ENCODE measurements at regions not wholly inside any gene's neighbourhood (a gene's known extent, or its start where the extent isn't known, plus 50 kb on each side); places are given as distances from the start of the nearest gene placed in this dataset.

DNA sequence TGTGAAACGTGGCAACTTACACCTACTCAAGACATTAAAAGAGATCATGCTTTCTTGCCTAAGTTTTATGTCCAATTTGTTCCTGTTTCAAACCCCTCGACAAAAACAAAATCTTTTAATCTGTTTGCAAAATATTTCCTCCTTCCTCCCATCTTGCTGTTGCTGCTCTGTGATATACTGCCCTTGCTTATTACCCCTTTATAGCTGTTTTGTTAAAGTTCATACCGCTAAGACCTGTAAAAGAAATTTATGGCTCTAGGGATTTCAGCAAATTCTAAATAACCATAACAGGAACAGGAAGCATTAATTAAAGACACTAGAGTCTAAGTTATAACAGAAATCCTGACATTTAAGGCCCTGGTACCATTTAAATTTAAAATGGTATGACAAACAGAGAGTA lies 1268.2 kb upstream of the PIK3C3 start:
- no peak overlapping the region for H2AFZ ChIP-seq (ENCODE audit: low read depth)
- no peak overlapping the region for H3K4me3 ChIP-seq (IDR thresholded peaks at IDR 0.05; ENCODE audit: insufficient read depth, low read depth, low read length)
- H3K36me3 ChIP-seq (ENCODE audit: insufficient read depth), result no peaks in the 10 kb centered on the region
- TF ChIP-seq, protein P1, sequence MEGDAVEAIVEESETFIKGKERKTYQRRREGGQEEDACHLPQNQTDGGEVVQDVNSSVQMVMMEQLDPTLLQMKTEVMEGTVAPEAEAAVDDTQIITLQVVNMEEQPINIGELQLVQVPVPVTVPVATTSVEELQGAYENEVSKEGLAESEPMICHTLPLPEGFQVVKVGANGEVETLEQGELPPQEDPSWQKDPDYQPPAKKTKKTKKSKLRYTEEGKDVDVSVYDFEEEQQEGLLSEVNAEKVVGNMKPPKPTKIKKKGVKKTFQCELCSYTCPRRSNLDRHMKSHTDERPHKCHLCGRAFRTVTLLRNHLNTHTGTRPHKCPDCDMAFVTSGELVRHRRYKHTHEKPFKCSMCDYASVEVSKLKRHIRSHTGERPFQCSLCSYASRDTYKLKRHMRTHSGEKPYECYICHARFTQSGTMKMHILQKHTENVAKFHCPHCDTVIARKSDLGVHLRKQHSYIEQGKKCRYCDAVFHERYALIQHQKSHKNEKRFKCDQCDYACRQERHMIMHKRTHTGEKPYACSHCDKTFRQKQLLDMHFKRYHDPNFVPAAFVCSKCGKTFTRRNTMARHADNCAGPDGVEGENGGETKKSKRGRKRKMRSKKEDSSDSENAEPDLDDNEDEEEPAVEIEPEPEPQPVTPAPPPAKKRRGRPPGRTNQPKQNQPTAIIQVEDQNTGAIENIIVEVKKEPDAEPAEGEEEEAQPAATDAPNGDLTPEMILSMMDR (conservative IDR thresholded peaks at IDR 0.05; ENCODE audit: low read depth, low read length), result no peak
- H3K9ac ChIP-seq, result no peak overlapping the region
- H3K79me2 ChIP-seq (ENCODE audit: insufficient read depth, low read depth), result no peaks in the 10 kb centered on the region
- no peaks in the 10 kb centered on the region for H3K27me3 ChIP-seq (ENCODE audit: insufficient read depth, low read depth)
- no peaks in the 10 kb centered on the region for H3K4me1 ChIP-seq (ENCODE audit: low read depth, poor library complexity, severe bottlenecking)
- no peak overlapping the region for H3K27ac ChIP-seq
- no peak overlapping the region for H3K4me2 ChIP-seq
- no peaks in the 10 kb centered on the region for H4K20me1 ChIP-seq (ENCODE audit: insufficient read depth)

DNA sequence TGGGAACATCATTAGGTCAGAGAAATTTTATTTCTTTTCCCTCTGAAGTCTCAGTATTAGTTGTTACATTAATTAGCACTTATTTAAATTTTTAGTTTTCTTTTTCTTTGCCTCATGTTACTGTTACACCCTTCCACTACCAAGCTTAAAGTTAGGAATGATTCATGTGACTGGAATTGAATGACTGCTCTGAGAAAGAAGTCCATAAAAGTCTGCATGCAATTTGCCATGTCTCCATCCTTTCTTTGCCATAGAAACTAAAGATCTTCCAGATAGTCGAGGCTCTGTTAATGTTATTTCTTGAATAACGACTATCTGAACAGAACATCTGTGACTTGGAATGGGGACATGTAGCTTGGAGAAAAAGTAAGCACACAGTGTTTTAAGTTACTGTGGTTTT lies 1269.8 kb upstream of the PIK3C3 start:
- no peaks in the 10 kb centered on the region for H3K27me3 ChIP-seq (ENCODE audit: insufficient read depth, low read depth)
- H3K36me3 ChIP-seq (ENCODE audit: insufficient read depth), result no peaks in the 10 kb centered on the region
- H3K4me1 ChIP-seq (ENCODE audit: low read depth, poor library complexity, severe bottlenecking), result no peaks in the 10 kb centered on the region
- H3K4me2 ChIP-seq, result no peak overlapping the region
- no peak overlapping the region for H3K4me3 ChIP-seq (IDR thresholded peaks at IDR 0.05; ENCODE audit: insufficient read depth, low read depth, low read length)
- no peak overlapping the region for H3K27ac ChIP-seq
- no peak overlapping the region for H3K9ac ChIP-seq
- H3K79me2 ChIP-seq (ENCODE audit: insufficient read depth, low read depth), result no peaks in the 10 kb centered on the region
- H2AFZ ChIP-seq (ENCODE audit: low read depth), result no peak overlapping the region
- TF ChIP-seq, protein P1 (conservative IDR thresholded peaks at IDR 0.05; ENCODE audit: low read depth, low read length), result no peak
- H4K20me1 ChIP-seq (ENCODE audit: insufficient read depth), result no peaks in the 10 kb centered on the region

DNA sequence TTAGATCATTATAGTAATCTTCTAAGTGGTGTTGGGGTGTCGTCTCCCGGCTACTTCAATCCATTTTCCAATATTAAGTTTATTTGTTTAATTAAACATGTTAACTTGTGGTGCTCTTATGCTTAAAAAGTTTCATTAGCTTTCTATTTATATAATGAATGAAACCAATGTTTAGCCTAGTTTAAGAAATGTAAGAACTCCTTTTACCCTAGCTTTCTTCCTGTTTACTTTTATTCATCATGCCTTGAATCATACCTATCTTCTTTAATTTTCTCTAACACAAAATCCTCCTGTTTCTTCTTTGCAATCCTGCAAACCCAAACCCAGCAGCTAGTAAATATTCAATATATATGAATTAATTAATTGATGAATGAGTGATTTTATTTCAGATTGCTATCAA lies 1276.7 kb upstream of the PIK3C3 start:
- no peaks in the 10 kb centered on the region for H4K20me1 ChIP-seq (ENCODE audit: insufficient read depth)
- no peak overlapping the region for H2AFZ ChIP-seq (ENCODE audit: low read depth)
- H3K4me1 ChIP-seq (ENCODE audit: low read depth, poor library complexity, severe bottlenecking), result no peaks in the 10 kb centered on the region
- H3K9ac ChIP-seq, result no peak overlapping the region
- no peak overlapping the region for H3K27ac ChIP-seq
- H3K4me2 ChIP-seq, result no peak overlapping the region
- no peaks in the 10 kb centered on the region for H3K36me3 ChIP-seq (ENCODE audit: insufficient read depth)
- TF ChIP-seq, protein P1 (conservative IDR thresholded peaks at IDR 0.05; ENCODE audit: low read depth, low read length), result no peak
- H3K27me3 ChIP-seq (ENCODE audit: insufficient read depth, low read depth), result no peaks in the 10 kb centered on the region
- no peaks in the 10 kb centered on the region for H3K79me2 ChIP-seq (ENCODE audit: insufficient read depth, low read depth)
- no peak overlapping the region for H3K4me3 ChIP-seq (IDR thresholded peaks at IDR 0.05; ENCODE audit: insufficient read depth, low read depth, low read length)

DNA sequence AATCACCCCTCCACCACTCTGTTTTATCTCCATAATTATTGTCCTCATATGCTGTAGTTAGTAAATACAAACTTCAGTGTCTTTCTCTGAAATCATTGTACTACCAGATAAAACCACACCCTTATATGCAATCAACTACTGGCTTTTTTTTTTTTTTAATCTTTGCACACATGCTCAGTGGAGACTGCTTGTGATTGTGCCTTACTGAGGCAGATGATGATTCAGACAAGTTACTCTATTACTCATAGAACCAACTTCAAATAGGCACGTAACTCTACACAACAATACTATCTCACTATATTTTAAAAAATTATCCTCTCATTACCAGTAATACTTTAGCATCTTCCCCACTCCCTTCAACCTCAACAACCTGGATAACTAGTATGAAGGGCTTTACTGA lies 1278.4 kb upstream of the PIK3C3 start:
- H3K4me1 ChIP-seq (ENCODE audit: low read depth, poor library complexity, severe bottlenecking), result no peaks in the 10 kb centered on the region

More for the DNA sequence above, 1278.4 kb upstream of the PIK3C3 start:
- Histone ChIP-seq H3K27me3 (ENCODE audit: insufficient read depth, low read depth) (no peaks in the 10 kb centered on the region), H3K36me3 (ENCODE audit: insufficient read depth) (no peaks in the 10 kb centered on the region), H3K4me2 (no peak overlapping the region), H4K20me1 (ENCODE audit: insufficient read depth) (no peaks in the 10 kb centered on the region), H3K27ac (no peak overlapping the region), H3K79me2 (ENCODE audit: insufficient read depth, low read depth) (no peaks in the 10 kb centered on the region), H2AFZ (ENCODE audit: low read depth) (no peak overlapping the region), H3K9ac (no peak overlapping the region), H3K4me3 (IDR thresholded peaks at IDR 0.05; ENCODE audit: insufficient read depth, low read depth, low read length) (no peak overlapping the region)
- TF ChIP-seq, protein P1 (conservative IDR thresholded peaks at IDR 0.05; ENCODE audit: low read depth, low read length), result no peak
